K562 (cell line): ENCODE measurements at regions not wholly inside any gene's neighbourhood (a gene's known extent, or its start where the extent isn't known, plus 50 kb on each side); places are given as distances from the start of the nearest gene placed in this dataset.

Source experiments
- ATAC-seq: fragments of 200-7000 bp; cut with Tn5 transposase; 3 replicates; pipeline ENCODE4 v1.9.1; 2020; ENCODE audit warnings: moderate library complexity
- BruUV-seq: library from RNA; stranded (reverse); fragments of 400-500 nt; replicated peaks from 2 replicates; lab custom pipeline; 2021; lab: Mats Ljungman, UMichigan
- CTCF ChIA-PET: fragments of 300-600 bp; formaldehyde crosslinking; extraction: SDS; loops from one replicate; lab custom pipeline; 2021; ENCODE audit warnings: low intra/inter-chr PET ratio; lab: Yijun Ruan, JAX
- POLR2A ChIA-PET: fragments of 300-600, 350-650 bp; sonication (Branson Sonifier 250); formaldehyde crosslinking; extraction: SDS; loops from one replicate; lab custom pipeline; 2021; ENCODE audit warnings: antibody characterized with exemption, inconsistent platforms; lab: Yijun Ruan, JAX
- DNase-seq, 4 experiments: peaks; one replicate each; pipeline versions ENCODE4 v3.0.0 to v3.0.0-alpha.2; 2011 to 2018; ENCODE audit warnings: low spot score in 3 of 4, mixed read lengths in 3 of 4; ENCODE audit errors: extremely low read depth in 1 of 4
- FAIRE-seq: peaks from 2 replicates; lab custom pipeline; 2011; peaks lifted over from hg19 to GRCh38; lab: Jason Lieb, UNC
- H2AFZ ChIP-seq: 2 replicates; pipeline ENCODE4 v1.6.0; 2011; ENCODE audit warnings: low read depth, low read length, control low read depth, inconsistent platforms
- H3K27ac ChIP-seq: fragments of 200-600 bp; 3 replicates; pipeline ENCODE4 v1.8.0; 2011; ENCODE audit warnings: low read depth, mild to moderate bottlenecking, control low read depth, inconsistent platforms, low read length, moderate library complexity, mixed read lengths; ENCODE audit errors: extremely low read depth
- H3K27me3 ChIP-seq, 2 experiments: fragments of 300-600 bp in 1 of 2; 2 replicates in 1 of 2; 3 replicates in 1 of 2; pipeline versions ENCODE4 v1.6.0 to v1.8.0; 2011; ENCODE audit warnings: inconsistent platforms in 2 of 2, low read length in 2 of 2, mild to moderate bottlenecking in 1 of 2, mixed read lengths in 1 of 2, moderate library complexity in 1 of 2; ENCODE audit not compliant: control insufficient read depth in 2 of 2, insufficient read depth in 2 of 2
- H3K36me3 ChIP-seq: fragments of 300-600 bp; 3 replicates; pipeline ENCODE4 v1.8.0; 2011; ENCODE audit warnings: mild to moderate bottlenecking, low read length, inconsistent platforms; ENCODE audit not compliant: control insufficient read depth, insufficient read depth
- H3K4me1 ChIP-seq, 2 experiments: fragments of 200-600 bp in 1 of 2; replicated peaks in 1 of 2; 2 replicates in 1 of 2; 3 replicates in 1 of 2; pipeline versions ENCODE4 v1.5.1 to v1.8.0; 2011; ENCODE audit warnings: inconsistent platforms in 2 of 2, low read length in 2 of 2, mild to moderate bottlenecking in 1 of 2, mixed read lengths in 1 of 2, moderate library complexity in 1 of 2; ENCODE audit not compliant: control insufficient read depth in 2 of 2, insufficient read depth in 2 of 2
- H3K4me2 ChIP-seq: 2 replicates; pipeline ENCODE4 v1.6.1; 2011; ENCODE audit warnings: low read length, control low read depth, inconsistent platforms, mixed read lengths; ENCODE audit not compliant: insufficient read depth
- H3K4me3 ChIP-seq: fragments of 200-600 bp; sonication (generic), shearing (Covaris generic); 2 replicates; pipeline ENCODE4 v1.5.1; 2016; ENCODE audit warnings: control low read depth, inconsistent platforms
- H3K79me2 ChIP-seq: fragments of 200-600 bp; 3 replicates; pipeline ENCODE4 v1.8.0; 2011; ENCODE audit warnings: low read length, inconsistent platforms; ENCODE audit not compliant: control insufficient read depth, insufficient read depth
- H3K9ac ChIP-seq, 2 experiments: 2 replicates each; pipeline versions ENCODE4 v1.6.0 to v1.6.1; 2011; ENCODE audit warnings: low read depth in 2 of 2, low read length in 2 of 2, control low read depth in 1 of 2, inconsistent platforms in 1 of 2, mild to moderate bottlenecking in 1 of 2, mixed read lengths in 1 of 2; ENCODE audit not compliant: insufficient read depth in 1 of 2
- H3K9me1 ChIP-seq: one replicate; pipeline ENCODE4 v1.6.0; 2011; ENCODE audit warnings: inconsistent platforms, mild to moderate bottlenecking, low read length, moderate library complexity; ENCODE audit not compliant: control insufficient read depth, insufficient read depth
- H3K9me3 ChIP-seq: replicated peaks from 2 replicates; pipeline ENCODE4 v1.5.1; 2011; ENCODE audit warnings: low read depth, low read length, inconsistent platforms; ENCODE audit not compliant: control insufficient read depth, insufficient read depth
- H4K20me1 ChIP-seq: replicated peaks from 2 replicates; pipeline ENCODE4 v1.6.1; 2011; ENCODE audit warnings: low read length, inconsistent platforms, mixed read lengths; ENCODE audit not compliant: control insufficient read depth, insufficient read depth
- FOXO4 ChIP-seq: fragments of 450-650 bp; formaldehyde crosslinking; IDR thresholded peaks from 2 replicates; pipeline ENCODE4 v1.4.0; 2020; ENCODE audit warnings: mild to moderate bottlenecking, moderate library complexity
- JUN ChIP-seq, 2 experiments: sonication (generic) in 1 of 2; formaldehyde crosslinking in 1 of 2; IDR thresholded peaks; 2 replicates each; pipeline versions ENCODE4 v1.6.1 to v1.8.0; 2012 to 2022; ENCODE audit warnings: borderline replicate concordance in 2 of 2, mild to moderate bottlenecking in 2 of 2, improper control_type of control experiment in 1 of 2, low read depth in 1 of 2, low read length in 1 of 2, missing genetic modification reagents in 1 of 2
- MECOM ChIP-seq: fragments of 250-450 bp; sonication (Bioruptor Pico); IDR thresholded peaks from 2 replicates; pipeline ENCODE4 v1.8.0; 2022; ENCODE audit warnings: inconsistent platforms
- MTA2 ChIP-seq: fragments of 450-650 bp; IDR thresholded peaks from 2 replicates; pipeline ENCODE4 v1.6.1; 2016; ENCODE audit warnings: low read depth
- POLR3A ChIP-seq: IDR thresholded peaks from 2 replicates; pipeline ENCODE4 v1.6.1; 2011; ENCODE audit warnings: borderline replicate concordance, mild to moderate bottlenecking, moderate library complexity; ENCODE audit not compliant: insufficient read length, insufficient read depth; ENCODE audit errors: extremely low read depth
- ZNF134 ChIP-seq: fragments of 250-450 bp; sonication (Bioruptor Pico); conservative IDR thresholded peaks from 2 replicates; pipeline ENCODE4 v1.4.0; 2020
- ZNF3 ChIP-seq: fragments of 250-450 bp; sonication (Bioruptor Pico); IDR thresholded peaks from 2 replicates; pipeline ENCODE4 v1.5.0; 2021; ENCODE audit warnings: mild to moderate bottlenecking, moderate library complexity
- ZNF655 ChIP-seq: fragments of 250-450 bp; sonication (Bioruptor Pico); IDR thresholded peaks from 2 replicates; pipeline ENCODE4 v1.5.0; 2021
- WGBS: fragments of 100-300 bp; shearing (Covaris generic); methylation state at CpG from one replicate; pipeline ENCODE4 v1.1.6; 2016; ENCODE audit warnings: low coverage, mixed read lengths; ENCODE audit not compliant: insufficient coverage; ENCODE audit errors: missing lambda C conversion rate; 5-methylcytosine and 5-hydroxymethylcytosine counted together
- in situ Hi-C: fragments of 300-500 bp; cut with MboI; formaldehyde crosslinking; loops from 4 replicates; pipeline ENCODE4 v1.15.0; 2018; ENCODE audit warnings: inconsistent platforms, mixed read lengths
- intact Hi-C: fragments of 100-400 bp; cut with micrococcal nuclease; formaldehyde crosslinking; loops from 2 replicates; pipeline ENCODE4 v1.14.2; 2022
- TF ChIP-seq, protein P1 (sequence below): sonication (generic); formaldehyde crosslinking; IDR thresholded peaks from 2 replicates; pipeline ENCODE4 v1.8.1; 2023; ENCODE audit warnings: missing genetic modification reagents, mild to moderate bottlenecking, borderline replicate concordance

- no peak for TF ChIP-seq JUN (IDR thresholded peaks at IDR 0.05; ENCODE audit: borderline replicate concordance, low read depth, low read length)
- TF ChIP-seq JUN (CRISPR knock-in tag; IDR thresholded peaks at IDR 0.05; ENCODE audit: borderline replicate concordance): no peak
- no peak for TF ChIP-seq MECOM
- TF ChIP-seq, all 486 proteins: peak for 0
Observed at GRCh38 chr6:97469451-97469850, 186.4 kb upstream of the MMS22L start (continued).

- no peak for DNase-seq
- Histone ChIP-seq H3K4me3 (no peak overlapping the region), H3K4me1 (no peaks in the 10 kb centered on the region), H3K27me3 (no peaks in the 10 kb centered on the region), H3K9me1 (no peaks in the 10 kb centered on the region), H4K20me1 (no peaks in the 10 kb centered on the region), H3K36me3 (no peaks in the 10 kb centered on the region), H3K4me2 (no peak overlapping the region), H2AFZ (no peak overlapping the region), H3K9ac (no peak overlapping the region), H3K9me3 (no peaks in the 10 kb centered on the region), H3K27ac (no peak overlapping the region), H3K79me2 (no peaks in the 10 kb centered on the region)
- no peak for ATAC-seq
- FAIRE-seq: no peak
- BruUV-seq: no TSS peak
- ChIA-PET POLR2A (no interaction called here), CTCF (no interaction called here)
- in situ Hi-C loops: no loop called here
- intact Hi-C loops: no loop called here
- WGBS: 0% methylated on average over 2 of the region's 2 CpGs
- TF ChIP-seq MTA2 (no peak), ZNF3 (CRISPR knock-in tag) (no peak), FOXO4 (no peak), ZNF134 (CRISPR knock-in tag) (no peak), ZNF655 (CRISPR knock-in tag) (no peak), POLR3A (no peak)
- TF ChIP-seq, protein P1, sequence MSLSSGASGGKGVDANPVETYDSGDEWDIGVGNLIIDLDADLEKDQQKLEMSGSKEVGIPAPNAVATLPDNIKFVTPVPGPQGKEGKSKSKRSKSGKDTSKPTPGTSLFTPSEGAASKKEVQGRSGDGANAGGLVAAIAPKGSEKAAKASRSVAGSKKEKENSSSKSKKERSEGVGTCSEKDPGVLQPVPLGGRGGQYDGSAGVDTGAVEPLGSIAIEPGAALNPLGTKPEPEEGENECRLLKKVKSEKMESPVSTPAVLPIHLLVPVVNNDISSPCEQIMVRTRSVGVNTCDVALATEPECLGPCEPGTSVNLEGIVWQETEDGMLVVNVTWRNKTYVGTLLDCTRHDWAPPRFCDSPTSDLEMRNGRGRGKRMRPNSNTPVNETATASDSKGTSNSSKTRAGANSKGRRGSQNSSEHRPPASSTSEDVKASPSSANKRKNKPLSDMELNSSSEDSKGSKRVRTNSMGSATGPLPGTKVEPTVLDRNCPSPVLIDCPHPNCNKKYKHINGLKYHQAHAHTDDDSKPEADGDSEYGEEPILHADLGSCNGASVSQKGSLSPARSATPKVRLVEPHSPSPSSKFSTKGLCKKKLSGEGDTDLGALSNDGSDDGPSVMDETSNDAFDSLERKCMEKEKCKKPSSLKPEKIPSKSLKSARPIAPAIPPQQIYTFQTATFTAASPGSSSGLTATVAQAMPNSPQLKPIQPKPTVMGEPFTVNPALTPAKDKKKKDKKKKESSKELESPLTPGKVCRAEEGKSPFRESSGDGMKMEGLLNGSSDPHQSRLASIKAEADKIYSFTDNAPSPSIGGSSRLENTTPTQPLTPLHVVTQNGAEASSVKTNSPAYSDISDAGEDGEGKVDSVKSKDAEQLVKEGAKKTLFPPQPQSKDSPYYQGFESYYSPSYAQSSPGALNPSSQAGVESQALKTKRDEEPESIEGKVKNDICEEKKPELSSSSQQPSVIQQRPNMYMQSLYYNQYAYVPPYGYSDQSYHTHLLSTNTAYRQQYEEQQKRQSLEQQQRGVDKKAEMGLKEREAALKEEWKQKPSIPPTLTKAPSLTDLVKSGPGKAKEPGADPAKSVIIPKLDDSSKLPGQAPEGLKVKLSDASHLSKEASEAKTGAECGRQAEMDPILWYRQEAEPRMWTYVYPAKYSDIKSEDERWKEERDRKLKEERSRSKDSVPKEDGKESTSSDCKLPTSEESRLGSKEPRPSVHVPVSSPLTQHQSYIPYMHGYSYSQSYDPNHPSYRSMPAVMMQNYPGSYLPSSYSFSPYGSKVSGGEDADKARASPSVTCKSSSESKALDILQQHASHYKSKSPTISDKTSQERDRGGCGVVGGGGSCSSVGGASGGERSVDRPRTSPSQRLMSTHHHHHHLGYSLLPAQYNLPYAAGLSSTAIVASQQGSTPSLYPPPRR (CRISPR knock-in tag): no peak
Observed at GRCh38 chr6:97470322-97470721, 187.3 kb upstream of the MMS22L start.
